GM12873 (cell line): ENCODE measurements at regions not wholly inside any gene's neighbourhood (a gene's known extent, or its start where the extent isn't known, plus 50 kb on each side); places are given as distances from the start of the nearest gene placed in this dataset.
A peak's percentile ranks its signal among the peaks of the same experiment; 100 is the strongest.

Experiments
- CTCF ChIP-seq: IDR thresholded peaks from 2 replicates; pipeline ENCODE4 v1.5.1; 2012; ENCODE audit warnings: low read depth, mild to moderate bottlenecking, moderate library complexity, low read length, control low read depth; ENCODE audit not compliant: insufficient read depth; ENCODE audit errors: missing control alignments

GRCh38 chrX:117744958-117745357, 371.7 kb downstream of the KLHL13 start:
- TF ChIP-seq CTCF = no peak

GRCh38 chrX:117743469-117744251, 372.9 kb downstream of the KLHL13 start:
- peak; percentile 60 for TF ChIP-seq CTCF

GRCh38 chrX:117713411-117713810, 403.2 kb downstream of the KLHL13 start:
- TF ChIP-seq CTCF = no peak

GRCh38 chrX:117711782-117712181, 404.8 kb downstream of the KLHL13 start:
- no peak for TF ChIP-seq CTCF

DNA sequence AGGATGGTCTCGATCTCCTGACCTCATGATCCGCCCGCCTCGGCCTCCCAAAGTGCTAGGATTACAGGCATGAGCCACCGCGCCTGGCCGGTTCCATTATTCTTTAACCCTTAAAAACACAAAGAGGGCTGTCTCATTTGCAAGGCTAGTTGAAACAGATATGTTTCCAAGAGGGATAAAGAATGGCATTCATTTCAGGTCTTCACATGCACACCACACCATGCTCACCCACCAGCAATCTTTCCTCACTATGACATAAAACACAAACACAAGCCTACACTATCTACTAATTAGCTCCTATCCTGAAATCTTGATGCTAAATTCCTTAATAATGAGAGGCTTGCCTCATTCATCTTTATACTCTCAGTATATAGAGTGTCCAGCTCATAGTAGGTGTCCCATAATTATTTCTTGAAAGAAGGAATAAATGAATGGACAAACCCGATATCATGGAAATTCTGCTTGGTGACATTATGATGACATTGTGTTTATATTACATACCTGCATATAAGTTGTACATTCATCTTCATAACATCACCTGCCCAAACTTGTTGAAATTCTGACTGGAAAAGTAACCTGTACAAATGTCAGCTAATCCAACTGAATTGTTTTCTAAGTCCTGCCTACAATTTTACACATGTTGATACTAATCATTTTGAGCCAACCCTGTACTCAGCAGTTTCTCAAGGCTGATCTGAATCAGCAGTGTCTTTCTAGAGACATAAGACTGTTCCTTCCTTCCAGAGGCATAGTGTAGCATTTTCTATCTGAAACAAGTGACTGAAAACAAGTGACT, 408.5 kb downstream of the KLHL13 start:
- TF ChIP-seq CTCF = no peak

DNA sequence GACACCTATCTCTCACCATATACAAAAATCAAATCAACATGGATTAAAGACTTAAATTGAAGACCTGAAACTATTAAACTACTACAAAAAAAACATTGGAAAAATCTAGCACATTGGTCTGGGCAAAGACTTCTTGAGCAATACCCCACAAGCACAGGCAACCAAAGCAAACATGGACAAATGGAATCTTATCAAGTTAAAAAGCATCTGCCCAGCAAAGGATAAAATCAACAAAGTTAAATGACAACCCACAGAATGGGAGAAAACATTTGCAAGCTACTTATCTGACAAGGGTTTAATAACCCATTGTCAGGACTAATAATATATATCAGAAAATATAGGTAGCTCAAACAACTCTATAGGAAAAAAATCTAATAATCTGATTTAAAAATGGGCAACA, 415.6 kb downstream of the KLHL13 start:
- TF ChIP-seq CTCF = no peak

- TF ChIP-seq CTCF = no peak
Observed at GRCh38 chrX:117689956-117690355, 426.7 kb downstream of the KLHL13 start.
